HG02759 (cell line): ENCODE measurements at regions not wholly inside any gene's neighbourhood (a gene's known extent, or its start where the extent isn't known, plus 50 kb on each side); places are given as distances from the start of the nearest gene placed in this dataset.
"Not testable (repeated sequence)": the region's sequence is repeated elsewhere in the genome, so short reads cannot be mapped to it uniquely, and the experiment has no call there.

ENCODE experiments used
- ATAC-seq: cut with Tn5 transposase; IDR thresholded peaks from one replicate; pipeline ENCODE4 v1.9.1; 2021; ENCODE audit warnings: mild to moderate bottlenecking, moderate library complexity; ENCODE audit not compliant: unreplicated experiment

GRCh38 chr6:50992704-50993625 lies 174.3 kb downstream of the TFAP2B start:
- no peak for ATAC-seq

GRCh38 chr6:50993941-50994720 lies 175.5 kb downstream of the TFAP2B start:
- ATAC-seq: no peak

- ATAC-seq: no peak
Measured at GRCh38 chr6:50995036-50995435, 176.4 kb downstream of the TFAP2B start.

DNA sequence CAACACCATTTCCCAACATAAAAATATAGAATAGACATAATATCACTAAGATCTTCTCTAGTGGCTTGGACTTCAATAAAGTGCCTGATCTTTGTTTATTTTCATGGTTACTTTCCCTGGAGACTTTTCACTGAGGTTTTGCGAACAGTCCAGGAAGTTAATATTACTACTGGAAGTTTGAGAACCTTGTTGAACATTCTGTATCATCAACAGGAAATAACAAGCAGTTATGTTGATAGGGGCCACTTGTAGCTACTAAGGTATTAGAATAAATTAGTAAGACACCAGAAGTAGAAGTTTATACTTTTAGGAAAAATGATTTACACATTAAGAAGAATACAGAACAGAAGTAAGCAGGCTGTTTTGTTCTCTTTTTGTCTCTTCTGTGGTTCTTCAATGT lies 180.2 kb downstream of the TFAP2B start:
- no peak for ATAC-seq

DNA sequence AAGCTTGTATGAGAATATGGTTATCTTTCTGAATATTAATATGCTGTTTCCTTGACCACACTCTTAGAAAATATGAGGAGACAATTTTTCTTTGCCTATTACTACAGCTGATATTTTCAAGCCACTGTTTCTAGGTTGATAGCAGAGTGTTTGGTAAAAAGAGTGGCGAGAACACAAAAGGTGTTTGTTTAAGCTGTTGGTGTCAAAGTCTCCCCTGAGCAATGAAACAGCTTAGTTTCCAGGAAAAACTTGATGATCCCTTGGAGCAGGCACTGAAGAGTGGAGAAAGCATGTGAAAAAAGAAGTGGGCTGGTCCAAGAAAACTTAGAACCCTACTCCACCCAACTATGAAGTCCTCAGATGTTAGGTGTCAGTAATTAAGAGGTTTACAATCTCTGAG lies 182.7 kb downstream of the TFAP2B start:
- no peak for ATAC-seq

DNA sequence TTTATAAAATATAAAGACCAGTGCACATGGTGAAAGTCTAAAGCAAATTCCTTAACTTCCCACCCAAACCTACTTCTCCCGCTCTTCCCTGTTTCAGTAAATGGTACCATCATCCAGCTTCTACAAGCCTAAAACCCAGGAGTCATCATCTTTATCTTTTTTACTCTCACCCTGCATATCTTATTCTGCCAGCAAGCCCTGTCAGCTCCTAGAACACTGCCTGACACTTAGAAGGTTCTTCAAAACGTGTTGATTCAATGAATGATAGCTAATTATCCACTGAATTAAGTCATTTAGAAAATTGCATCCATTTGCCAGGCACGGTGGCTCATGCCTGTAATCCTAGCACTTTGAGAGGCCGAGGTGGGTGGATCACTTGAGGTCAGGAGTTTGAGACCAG lies 185.7 kb downstream of the TFAP2B start:
- ATAC-seq: no peak

DNA sequence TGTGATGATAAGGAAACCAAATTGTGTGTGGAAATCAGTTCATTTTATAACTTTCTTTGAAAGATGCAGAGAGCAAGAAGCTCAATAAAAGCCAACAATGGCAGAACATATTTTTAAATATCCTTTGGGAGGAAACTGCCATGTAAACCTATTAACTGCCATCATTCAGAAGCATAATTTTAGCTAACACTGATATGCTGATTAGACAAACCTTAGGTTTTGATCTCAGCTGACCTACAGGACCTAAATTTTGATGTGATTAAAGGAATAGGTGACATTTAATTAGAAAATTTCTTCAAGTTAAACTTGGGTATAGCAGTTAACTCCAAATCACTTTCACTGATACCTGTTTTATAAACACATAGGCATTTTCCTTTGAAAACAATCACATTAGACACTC lies 187.1 kb downstream of the TFAP2B start:
- ATAC-seq: no peak

- ATAC-seq: no peak
Measured at GRCh38 chr6:51007237-51007636, 188.6 kb downstream of the TFAP2B start.

DNA sequence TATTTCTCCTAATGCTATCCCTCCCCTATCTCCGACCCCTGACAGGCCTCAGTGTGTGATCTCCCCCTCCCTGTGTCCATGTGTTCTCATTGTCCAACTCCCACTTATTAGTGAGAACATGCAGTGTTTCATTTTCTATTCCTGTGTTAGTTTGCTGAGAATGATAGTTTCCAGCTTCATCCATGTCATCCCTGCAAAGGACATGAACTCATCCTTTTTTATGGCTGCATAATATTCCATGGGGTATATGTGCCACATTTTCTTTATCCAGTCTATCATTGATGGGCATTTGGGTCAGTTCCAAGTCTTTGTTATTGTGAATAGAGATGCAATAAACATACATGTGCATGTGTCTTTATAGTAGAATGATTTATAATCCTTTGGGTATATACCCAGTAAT lies 190.0 kb downstream of the TFAP2B start:
- not testable (repeated sequence) for ATAC-seq

GRCh38 chr6:51013376-51013775 lies 194.7 kb downstream of the TFAP2B start:
- ATAC-seq: no peak

DNA sequence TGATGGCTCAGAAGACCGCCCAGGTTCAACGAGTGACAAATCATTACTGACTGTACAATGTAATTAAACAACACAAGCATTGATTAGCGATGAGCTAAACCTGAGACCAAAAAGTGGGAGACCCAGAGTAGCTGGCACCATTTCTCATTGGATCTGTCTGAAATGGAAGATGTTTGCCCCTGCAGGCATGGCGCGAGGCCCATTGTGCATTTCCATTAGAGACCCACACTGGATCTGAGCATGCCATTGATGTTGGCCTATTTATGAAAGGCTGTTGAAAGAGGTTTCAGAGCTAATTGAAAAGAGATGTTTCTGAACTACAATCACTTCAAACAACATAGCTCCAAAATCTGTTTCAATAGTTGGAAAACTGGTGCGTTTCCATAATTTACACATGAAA lies 196.7 kb downstream of the TFAP2B start:
- no peak for ATAC-seq

DNA sequence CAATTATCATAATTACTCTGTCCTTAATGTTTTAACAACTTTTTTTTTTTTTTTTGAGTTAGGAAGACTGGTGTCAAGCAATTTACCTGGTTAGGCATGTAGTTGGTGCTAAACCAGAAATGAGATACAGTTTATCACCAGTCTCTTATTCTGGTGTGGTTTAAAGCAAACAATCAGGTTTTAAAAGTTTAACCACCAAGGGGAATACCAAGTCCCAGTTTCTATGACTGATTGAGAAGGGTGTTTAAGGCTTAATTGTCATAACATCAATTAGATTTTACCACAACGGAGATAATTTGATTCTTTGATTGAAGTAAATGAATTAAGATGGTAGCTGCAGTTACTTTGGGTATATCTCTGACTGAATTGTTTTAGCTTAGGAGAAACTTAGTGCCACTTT lies 197.8 kb downstream of the TFAP2B start:
- no peak for ATAC-seq

DNA sequence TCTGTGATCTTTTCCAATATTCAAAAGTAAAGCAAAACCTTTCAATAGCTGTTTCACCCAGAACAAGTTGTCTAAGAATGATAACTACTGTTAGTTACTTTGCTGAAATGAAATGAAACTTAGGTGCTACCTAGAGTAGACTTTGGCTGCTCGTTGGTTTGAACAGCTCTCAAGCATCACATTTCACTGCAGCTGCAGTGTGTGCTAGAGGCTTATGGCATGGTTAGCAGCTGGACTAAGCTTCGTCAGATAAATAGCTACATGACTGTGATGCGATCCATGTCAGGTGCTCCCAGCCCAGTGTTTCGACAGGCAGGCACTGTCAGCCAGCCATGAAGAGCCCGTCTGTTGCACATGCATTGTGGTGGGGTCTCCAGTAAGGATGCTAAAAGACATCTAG lies 201.1 kb downstream of the TFAP2B start:
- no peak for ATAC-seq

GRCh38 chr6:51021171-51021570 lies 202.5 kb downstream of the TFAP2B start:
- ATAC-seq: no peak

GRCh38 chr6:51024126-51024525 lies 205.5 kb downstream of the TFAP2B start:
- no peak for ATAC-seq

DNA sequence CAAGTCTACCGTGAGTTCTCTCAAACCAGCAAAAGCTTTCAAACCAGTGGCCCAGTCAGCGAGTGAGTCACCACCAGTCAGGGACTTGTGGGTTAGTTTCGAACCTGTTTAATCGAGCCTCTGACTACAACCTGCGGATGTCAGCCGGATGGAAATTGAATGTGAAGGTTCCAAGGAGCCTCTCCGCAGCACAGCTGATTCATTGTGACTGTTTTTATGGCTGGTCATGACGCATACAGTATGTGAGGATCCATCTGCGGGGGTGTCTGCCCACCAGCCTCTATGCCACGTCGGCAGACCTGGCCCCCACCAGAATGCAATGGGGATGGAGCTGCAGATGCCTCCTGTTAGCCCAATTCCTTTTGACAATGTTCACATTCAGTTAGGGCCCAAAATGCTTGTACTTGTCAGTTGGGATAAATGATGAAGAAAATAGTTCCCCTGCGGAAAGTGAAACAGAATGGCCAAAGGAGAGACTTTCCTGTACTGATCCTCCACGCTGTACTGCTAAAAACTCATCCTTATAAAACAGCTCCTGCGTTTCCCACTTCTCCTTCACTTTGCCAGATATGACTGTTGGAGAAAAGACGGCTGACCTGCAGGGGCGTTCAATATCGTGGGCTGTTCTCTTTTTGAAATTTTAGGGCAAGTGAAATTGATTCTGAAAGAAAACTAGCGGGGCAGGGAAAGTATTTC lies 206.6 kb downstream of the TFAP2B start:
- no peak for ATAC-seq

DNA sequence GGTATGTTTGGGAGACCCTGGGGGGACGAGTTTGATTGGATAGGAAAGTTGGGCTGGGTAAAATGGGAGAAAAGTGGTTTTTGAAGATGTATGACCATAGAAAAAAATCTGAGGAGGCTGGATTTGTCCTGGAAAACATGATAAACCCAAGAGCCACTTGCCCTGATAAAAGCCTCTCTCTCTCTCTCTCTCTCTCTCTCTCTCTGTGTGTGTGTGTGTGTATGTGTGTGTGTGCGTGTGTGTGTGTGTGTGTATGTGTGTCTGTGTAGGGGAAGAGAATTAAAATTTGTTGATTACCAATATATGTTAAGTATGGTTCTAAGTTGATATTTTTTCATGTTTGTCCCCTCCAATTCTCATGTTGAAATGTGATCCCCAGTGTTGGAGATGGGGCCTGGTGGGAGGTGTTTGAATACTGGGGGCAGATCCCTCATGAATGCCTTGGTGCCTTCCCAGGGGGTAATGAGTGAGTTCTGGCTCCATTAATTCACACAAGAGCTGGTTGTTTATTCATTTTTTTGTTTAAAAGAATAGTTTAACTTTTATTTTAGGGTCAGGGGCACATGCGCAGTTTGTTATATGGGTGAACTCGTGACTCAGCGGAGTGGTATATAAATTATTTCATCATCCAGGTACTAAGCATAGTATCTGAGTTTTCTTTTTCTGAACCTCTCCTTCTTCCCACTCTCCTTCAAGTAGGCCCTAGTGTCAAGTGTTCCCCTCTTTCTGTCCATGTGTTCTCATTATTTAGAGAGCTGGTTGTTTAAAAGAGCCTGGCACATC lies 208.8 kb downstream of the TFAP2B start:
- ATAC-seq: no peak

- no peak for ATAC-seq
Measured at GRCh38 chr6:51028276-51028675, 209.6 kb downstream of the TFAP2B start.

- no peak for ATAC-seq
Measured at GRCh38 chr6:51029561-51029960, 210.9 kb downstream of the TFAP2B start.

DNA sequence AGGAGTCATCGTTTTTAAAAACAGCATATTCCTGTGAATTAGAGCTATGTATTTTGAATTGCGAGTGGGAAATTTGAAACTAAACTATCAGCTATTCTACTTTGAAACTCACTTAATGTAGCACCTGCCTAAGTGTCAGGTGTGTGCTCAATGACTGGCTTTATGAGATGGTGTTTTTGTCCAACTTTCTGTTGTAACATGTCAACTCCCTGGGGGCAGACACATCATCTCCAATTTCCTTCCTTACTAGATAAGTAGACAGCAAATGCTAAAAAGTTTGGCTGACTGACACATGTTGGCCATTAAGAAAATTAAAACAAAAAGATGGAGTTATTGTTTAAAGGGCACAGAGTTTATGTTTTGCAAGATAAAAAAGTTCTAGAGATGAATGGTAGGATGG lies 226.9 kb downstream of the TFAP2B start:
- ATAC-seq: no peak
